H1 (cell line): ENCODE measurements at regions not wholly inside any gene's neighbourhood (a gene's known extent, or its start where the extent isn't known, plus 50 kb on each side); places are given as distances from the start of the nearest gene placed in this dataset.

Experiments used
- ATF3 ChIP-seq: IDR thresholded peaks from 2 replicates; pipeline ENCODE4 v1.6.1; 2011; ENCODE audit warnings: low read depth, mild to moderate bottlenecking, low read length; ENCODE audit not compliant: insufficient read depth
- BRCA1 ChIP-seq: IDR thresholded peaks from 2 replicates; pipeline ENCODE4 v1.6.1; 2012; ENCODE audit warnings: low read depth, low read length, improper control_type of control experiment
- CHD2 ChIP-seq: IDR thresholded peaks from 2 replicates; pipeline ENCODE4 v1.6.1; 2012; ENCODE audit warnings: low read length, improper control_type of control experiment
- RAD21 ChIP-seq, 2 experiments: IDR thresholded peaks in 1 of 2; conservative IDR thresholded peaks in 1 of 2; 2 replicates each; pipeline ENCODE4 v1.6.1; 2011; ENCODE audit warnings: low read depth in 2 of 2, low read length in 2 of 2, improper control_type of control experiment in 1 of 2, inconsistent platforms in 1 of 2, mild to moderate bottlenecking in 1 of 2, moderate library complexity in 1 of 2
- USF2 ChIP-seq: IDR thresholded peaks from 2 replicates; pipeline ENCODE4 v1.6.1; 2011; ENCODE audit warnings: low read length, improper control_type of control experiment

DNA sequence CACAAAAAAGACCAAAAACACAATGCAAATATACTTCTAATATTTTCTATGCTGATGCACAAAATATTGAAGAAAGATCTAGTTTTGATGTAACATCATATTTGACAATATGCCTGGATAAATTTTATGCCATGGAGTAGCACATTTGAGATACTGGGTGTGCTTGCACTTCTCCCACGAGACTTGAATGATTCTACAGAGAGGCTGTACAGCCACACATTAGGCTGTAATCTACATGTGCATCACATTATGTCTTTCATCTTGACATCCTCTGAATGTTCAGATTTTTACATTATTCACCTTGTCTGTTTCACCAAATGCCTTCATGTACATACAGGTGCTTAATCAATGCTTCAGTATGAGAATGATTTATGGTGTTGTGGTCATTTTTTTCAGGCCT lies 756.4 kb upstream of the CDH7 start (continued):
- no peak for TF ChIP-seq USF2
- no peak for TF ChIP-seq ATF3
- TF ChIP-seq CHD2: no peak
- TF ChIP-seq RAD21 (IDR thresholded peaks at IDR 0.05 in 1 of 2, conservative IDR thresholded peaks at IDR 0.05 in 1 of 2; ENCODE audit: low read depth in 2 of 2, low read length in 2 of 2): no peak
- no peak for TF ChIP-seq BRCA1
